ENCODE measurements at regions not wholly inside any gene's neighbourhood (a gene's known extent, or its start where the extent isn't known, plus 50 kb on each side); places are given as distances from the start of the nearest gene placed in this dataset.

DNA sequence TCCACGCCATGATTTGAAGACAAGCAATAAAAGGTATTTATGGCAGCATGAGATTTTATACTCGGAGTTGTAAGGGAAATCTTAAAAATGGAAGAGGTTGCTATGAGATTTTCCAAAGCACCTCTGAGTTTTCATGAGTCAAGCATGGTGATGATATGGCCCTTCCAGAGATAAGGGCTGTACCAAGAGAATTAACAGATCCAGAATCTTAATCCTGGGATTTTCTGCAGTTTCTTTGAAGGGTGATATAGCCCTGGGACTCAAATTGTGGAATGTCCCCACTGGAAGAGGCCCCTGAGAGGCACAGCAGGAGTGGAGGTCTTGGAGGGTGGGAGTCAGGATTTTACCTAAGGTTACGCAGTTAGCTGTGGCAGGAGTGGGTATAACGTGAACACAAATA is 243.3 kb downstream of the ZNF621 start:
- TF ChIP-seq, protein P1, sequence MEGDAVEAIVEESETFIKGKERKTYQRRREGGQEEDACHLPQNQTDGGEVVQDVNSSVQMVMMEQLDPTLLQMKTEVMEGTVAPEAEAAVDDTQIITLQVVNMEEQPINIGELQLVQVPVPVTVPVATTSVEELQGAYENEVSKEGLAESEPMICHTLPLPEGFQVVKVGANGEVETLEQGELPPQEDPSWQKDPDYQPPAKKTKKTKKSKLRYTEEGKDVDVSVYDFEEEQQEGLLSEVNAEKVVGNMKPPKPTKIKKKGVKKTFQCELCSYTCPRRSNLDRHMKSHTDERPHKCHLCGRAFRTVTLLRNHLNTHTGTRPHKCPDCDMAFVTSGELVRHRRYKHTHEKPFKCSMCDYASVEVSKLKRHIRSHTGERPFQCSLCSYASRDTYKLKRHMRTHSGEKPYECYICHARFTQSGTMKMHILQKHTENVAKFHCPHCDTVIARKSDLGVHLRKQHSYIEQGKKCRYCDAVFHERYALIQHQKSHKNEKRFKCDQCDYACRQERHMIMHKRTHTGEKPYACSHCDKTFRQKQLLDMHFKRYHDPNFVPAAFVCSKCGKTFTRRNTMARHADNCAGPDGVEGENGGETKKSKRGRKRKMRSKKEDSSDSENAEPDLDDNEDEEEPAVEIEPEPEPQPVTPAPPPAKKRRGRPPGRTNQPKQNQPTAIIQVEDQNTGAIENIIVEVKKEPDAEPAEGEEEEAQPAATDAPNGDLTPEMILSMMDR (conservative IDR thresholded peaks at IDR 0.05 in 1 of 2, IDR thresholded peaks at IDR 0.05 in 1 of 2; ENCODE audit: extremely low read depth in 1 of 2, insufficient read depth in 1 of 2, low read depth in 1 of 2, low read length in 2 of 2) = no peak
- TF ChIP-seq EZH2 (IDR thresholded peaks at IDR 0.05; ENCODE audit: borderline replicate concordance, low read length) = no peak
